Vagina (tissue), 2 donors: ENCODE measurements at regions not wholly inside any gene's neighbourhood (a gene's known extent, or its start where the extent isn't known, plus 50 kb on each side); places are given as distances from the start of the nearest gene placed in this dataset. TPM values are rescaled to one million over a fixed set of nuclear protein-coding genes. Genes with fewer than 3 reads are reported as not detected.
A peak's percentile ranks its signal among the peaks of the same experiment; 100 is the strongest.

Experiments
- DNase-seq, 2 donors: peaks; one replicate each; pipeline ENCODE4 v3.0.0-alpha.2; 2017; ENCODE audit errors: extremely low spot score in 2 of 2
- H3K27ac ChIP-seq: fragments of 200-600 bp; sonication (generic); one replicate; pipeline ENCODE4 v1.5.1; 2019
- H3K27me3 ChIP-seq: fragments of 200-600 bp; sonication (generic); one replicate; pipeline ENCODE4 v1.5.1; 2019
- H3K36me3 ChIP-seq, 2 donors: fragments of 200-600 bp; sonication (generic); one replicate each; pipeline ENCODE4 v1.5.1; 2017 to 2019
- H3K4me1 ChIP-seq: fragments of 200-600 bp; sonication (generic); one replicate; pipeline ENCODE4 v1.5.1; 2019
- H3K4me3 ChIP-seq, 2 donors: fragments of 200-600 bp; sonication (generic); 1 replicate in 1 of 2; 2 replicates in 1 of 2; pipeline ENCODE4 v1.5.1; 2016 to 2019
- H3K9me3 ChIP-seq: fragments of 200-600 bp; sonication (generic); one replicate; pipeline ENCODE4 v1.5.1; 2019
- CTCF ChIP-seq, 3 experiments: fragments of 450-650 bp in 2 of 3; fragments of 200-600 bp in 1 of 3; sonication (generic) in 1 of 3; IDR thresholded peaks; one replicate each; pipeline ENCODE4 v1.5.1; 2017 to 2019; ENCODE audit warnings: antibody characterized with exemption in 3 of 3, mild to moderate bottlenecking in 2 of 3, moderate library complexity in 2 of 3
- POLR2A ChIP-seq, 2 donors: fragments of 450-650 bp; IDR thresholded peaks; one replicate each; pipeline ENCODE4 v1.6.1; 2017; ENCODE audit warnings: antibody characterized with exemption in 2 of 2, mild to moderate bottlenecking in 2 of 2, moderate library complexity in 2 of 2
- POLR2AphosphoS5 ChIP-seq, 2 donors: sonication (generic); formaldehyde crosslinking; IDR thresholded peaks; one replicate each; pipeline ENCODE4 v1.9.0; 2017; ENCODE audit warnings: antibody characterized with exemption in 2 of 2, mild to moderate bottlenecking in 2 of 2, low read depth in 1 of 2; ENCODE audit not compliant: insufficient read depth in 1 of 2
- intact Hi-C: fragments of 100-400 bp; cut with DNase I; formaldehyde crosslinking; loops from one replicate; pipeline ENCODE4 v1.15.1; 2023
- small RNA-seq: library from RNA; depleted of rRNA; stranded (forward); fragments of <200 nt; gene quantifications from one replicate; pipeline ENCODE3, GENCODE V24; 2016

GRCh38 chr10:126854726-126855495 lies 50.3 kb upstream of the DOCK1 start:
- no peak overlapping the region for H3K27ac ChIP-seq
- TF ChIP-seq CTCF (IDR thresholded peaks at IDR 0.05) (no peak), POLR2A (IDR thresholded peaks at IDR 0.05) (no peak), POLR2AphosphoS5 (IDR thresholded peaks at IDR 0.05; ENCODE audit: insufficient read depth in 1 of 2, low read depth in 1 of 2) (no peak)
- H3K27me3 ChIP-seq: no peaks in the 10 kb centered on the region
- no peaks in the 10 kb centered on the region for H3K36me3 ChIP-seq
- H3K4me3 ChIP-seq: no peak overlapping the region
- DNase-seq: peak; percentile 4 to 13
- intact Hi-C loops: no loop called here
- H3K9me3 ChIP-seq: no peaks in the 10 kb centered on the region
- no peaks in the 10 kb centered on the region for H3K4me1 ChIP-seq

Small RNA genes lying in the stretch of these regions (small RNA-seq; reads per million reads assigned to genes)
- not detected for gene RF00271
